Kidney (tissue), 13 donors: ENCODE measurements at regions not wholly inside any gene's neighbourhood (a gene's known extent, or its start where the extent isn't known, plus 50 kb on each side); places are given as distances from the start of the nearest gene placed in this dataset.

Source experiments
- DNase-seq, 5 donors: peaks; one replicate each; pipeline ENCODE4 v3.0.0-alpha.2; 2013 to 2020
- FAIRE-seq: peaks from 2 replicates; lab custom pipeline; 2012; peaks lifted over from hg19 to GRCh38; lab: Jason Lieb, UNC
- H3K27ac ChIP-seq, 2 donors: one replicate each; pipeline ENCODE4 v1.7.0; 2013; ENCODE audit warnings: low read depth in 2 of 2, low read length in 2 of 2, inconsistent platforms in 1 of 2
- H3K27me3 ChIP-seq: one replicate; pipeline ENCODE4 v1.7.1; 2013; ENCODE audit warnings: low read length, inconsistent platforms; ENCODE audit not compliant: control insufficient read depth, insufficient read depth
- H3K36me3 ChIP-seq, 3 donors: one replicate each; pipeline versions ENCODE4 v1.7.0 to v1.7.1; 2013; ENCODE audit warnings: low read length in 3 of 3, control low read depth in 1 of 3, inconsistent platforms in 1 of 3; ENCODE audit not compliant: insufficient read depth in 3 of 3, control insufficient read depth in 2 of 3
- H3K4me1 ChIP-seq, 3 donors: one replicate each; pipeline versions ENCODE4 v1.7.0 to v1.7.1; 2013; ENCODE audit warnings: low read length in 3 of 3, inconsistent platforms in 1 of 3, low read depth in 1 of 3; ENCODE audit not compliant: control insufficient read depth in 2 of 3, insufficient read depth in 2 of 3
- H3K4me3 ChIP-seq, 3 donors: one replicate each; pipeline versions ENCODE4 v1.7.0 to v1.8.1; 2013; ENCODE audit warnings: low read length in 3 of 3, control low read depth in 1 of 3, inconsistent platforms in 1 of 3
- H3K9ac ChIP-seq, 3 donors: one replicate each; pipeline versions ENCODE4 v1.7.0 to v1.7.1; 2013; ENCODE audit warnings: low read length in 3 of 3, control low read depth in 1 of 3, inconsistent platforms in 1 of 3
- H3K9me3 ChIP-seq, 3 donors: one replicate each; pipeline versions ENCODE4 v1.7.0 to v1.7.1; 2013; ENCODE audit warnings: low read length in 3 of 3, control low read depth in 1 of 3, inconsistent platforms in 1 of 3; ENCODE audit not compliant: control insufficient read depth in 2 of 3, insufficient read depth in 1 of 3
- intact Hi-C: fragments of 100-400 bp; cut with DNase I; formaldehyde crosslinking; loops from one replicate; pipeline ENCODE4 v1.11.1; 2022
- TF ChIP-seq, protein P1 (sequence below): IDR thresholded peaks from 3 replicates; pipeline ENCODE4 v1.5.1; 2012; ENCODE audit warnings: mild to moderate bottlenecking, moderate library complexity, borderline replicate concordance; ENCODE audit not compliant: insufficient read depth; ENCODE audit errors: extremely low read depth
- donor health status: control.
- donor health status: control.
- donor health status: control.
- donor health status: control.
- donor health status: control.
- donor health status: DM: yes; HTN: yes; CAD: no.
- donor health status: Normal renal cell carcinoma (clear cell type).

- no peaks in the 10 kb centered on the region for H3K9me3 ChIP-seq
- DNase-seq: no peak
- no peaks in the 10 kb centered on the region for H3K27me3 ChIP-seq
- TF ChIP-seq, protein P1, sequence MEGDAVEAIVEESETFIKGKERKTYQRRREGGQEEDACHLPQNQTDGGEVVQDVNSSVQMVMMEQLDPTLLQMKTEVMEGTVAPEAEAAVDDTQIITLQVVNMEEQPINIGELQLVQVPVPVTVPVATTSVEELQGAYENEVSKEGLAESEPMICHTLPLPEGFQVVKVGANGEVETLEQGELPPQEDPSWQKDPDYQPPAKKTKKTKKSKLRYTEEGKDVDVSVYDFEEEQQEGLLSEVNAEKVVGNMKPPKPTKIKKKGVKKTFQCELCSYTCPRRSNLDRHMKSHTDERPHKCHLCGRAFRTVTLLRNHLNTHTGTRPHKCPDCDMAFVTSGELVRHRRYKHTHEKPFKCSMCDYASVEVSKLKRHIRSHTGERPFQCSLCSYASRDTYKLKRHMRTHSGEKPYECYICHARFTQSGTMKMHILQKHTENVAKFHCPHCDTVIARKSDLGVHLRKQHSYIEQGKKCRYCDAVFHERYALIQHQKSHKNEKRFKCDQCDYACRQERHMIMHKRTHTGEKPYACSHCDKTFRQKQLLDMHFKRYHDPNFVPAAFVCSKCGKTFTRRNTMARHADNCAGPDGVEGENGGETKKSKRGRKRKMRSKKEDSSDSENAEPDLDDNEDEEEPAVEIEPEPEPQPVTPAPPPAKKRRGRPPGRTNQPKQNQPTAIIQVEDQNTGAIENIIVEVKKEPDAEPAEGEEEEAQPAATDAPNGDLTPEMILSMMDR: no peak
- no peak overlapping the region for H3K27ac ChIP-seq
- FAIRE-seq: no peak
- no peaks in the 10 kb centered on the region for H3K36me3 ChIP-seq
- intact Hi-C loops: no loop called here
- H3K9ac ChIP-seq: no peak overlapping the region
- H3K4me1 ChIP-seq: no peaks in the 10 kb centered on the region
- no peak overlapping the region for H3K4me3 ChIP-seq
Measured at GRCh38 chr5:2017540-2018389, 135.0 kb upstream of the IRX4 start.

GRCh38 chr5:2015961-2016360 lies 133.2 kb upstream of the IRX4 start:
- DNase-seq: no peak
- Histone ChIP-seq H3K4me3 (no peak overlapping the region), H3K9ac (no peak overlapping the region), H3K36me3 (no peaks in the 10 kb centered on the region), H3K27me3 (no peaks in the 10 kb centered on the region), H3K27ac (no peak overlapping the region), H3K4me1 (no peaks in the 10 kb centered on the region), H3K9me3 (no peaks in the 10 kb centered on the region)
- TF ChIP-seq, protein P1: no peak
- intact Hi-C loops: no loop called here
- FAIRE-seq: no peak

DNA sequence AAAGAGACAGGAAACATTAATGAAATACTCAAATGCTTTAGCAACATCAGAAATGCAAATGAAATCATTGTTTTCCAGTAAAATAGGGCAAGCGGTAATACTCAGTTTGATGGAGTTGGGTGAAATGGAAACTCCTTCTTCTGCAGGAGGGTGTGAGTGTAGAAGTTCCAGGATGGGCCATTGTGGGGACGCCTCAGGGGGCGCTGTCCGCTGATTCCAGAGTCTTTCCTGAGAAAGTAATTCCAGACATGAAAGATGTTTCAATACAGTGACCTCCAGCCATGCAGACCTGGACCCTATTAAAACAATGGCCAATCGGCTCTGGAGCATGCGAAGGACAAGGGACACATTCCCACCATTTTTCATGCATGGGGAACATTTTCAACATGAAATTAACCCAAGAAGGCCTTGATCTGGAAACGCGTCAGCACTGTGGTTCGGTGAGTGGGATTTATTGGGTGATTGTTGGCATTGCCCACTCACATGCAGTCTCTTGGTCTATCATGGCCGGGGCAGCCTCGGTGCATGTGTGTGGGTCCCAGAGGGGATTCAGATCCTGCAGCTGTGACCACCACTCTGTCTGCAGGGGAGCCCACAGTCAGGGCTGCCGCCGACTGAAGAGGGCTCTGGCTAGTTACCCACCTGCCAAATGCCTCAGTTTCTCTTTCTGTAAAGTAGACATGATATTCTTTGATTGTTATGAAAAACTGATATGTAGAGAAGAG lies 132.6 kb upstream of the IRX4 start:
- intact Hi-C loops: no loop called here
- no peaks in the 10 kb centered on the region for H3K36me3 ChIP-seq
- no peak overlapping the region for H3K9ac ChIP-seq
- no peak overlapping the region for H3K4me3 ChIP-seq
- no peak for DNase-seq
- no peak for FAIRE-seq
- no peaks in the 10 kb centered on the region for H3K9me3 ChIP-seq
- TF ChIP-seq, protein P1: no peak
- H3K4me1 ChIP-seq: no peaks in the 10 kb centered on the region
- no peak overlapping the region for H3K27ac ChIP-seq
- H3K27me3 ChIP-seq: no peaks in the 10 kb centered on the region
